Natural killer cell treated with Interleukin-12 subunit alpha and Interleukin-12 subunit beta and Interleukin-15 and Interleukin-18, amount 100 ng/mL, for 72 hours (primary cell): ENCODE measurements at regions not wholly inside any gene's neighbourhood (a gene's known extent, or its start where the extent isn't known, plus 50 kb on each side); places are given as distances from the start of the nearest gene placed in this dataset.
"Not testable (repeated sequence)": the region's sequence is repeated elsewhere in the genome, so short reads cannot be mapped to it uniquely, and the experiment has no call there.

Source experiments
- ATAC-seq, 2 donors: fragments of 150-1000 bp; cut with Tn5 transposase in 1 of 2; sonication (Bioruptor Pico), chemical (Tn5 transposase) in 1 of 2; 2 replicates each; pipeline ENCODE4 v1.10.0; 2021
- DNase-seq: peaks from one replicate; pipeline ENCODE4 v3.0.0; 2022; ENCODE audit warnings: low spot score
- H3K27ac Mint-ChIP-seq, 2 donors: 1 replicate in 1 of 2; 2 replicates in 1 of 2; pipeline ENCODE4 v1.8.0; 2022; ENCODE audit warnings: mixed read lengths in 2 of 2, mild to moderate bottlenecking in 1 of 2, moderate library complexity in 1 of 2
- H3K27me3 Mint-ChIP-seq, 2 donors: 1 replicate in 1 of 2; 2 replicates in 1 of 2; pipeline ENCODE4 v1.8.0; 2022; ENCODE audit warnings: mixed read lengths in 2 of 2
- H3K36me3 Mint-ChIP-seq: one replicate; pipeline ENCODE4 v1.8.0; 2022; ENCODE audit warnings: mixed read lengths
- H3K4me1 Mint-ChIP-seq, 2 donors: 1 replicate in 1 of 2; 2 replicates in 1 of 2; pipeline ENCODE4 v1.8.0; 2022; ENCODE audit warnings: low read depth in 2 of 2, mixed read lengths in 2 of 2, mild to moderate bottlenecking in 1 of 2
- H3K4me3 Mint-ChIP-seq: one replicate; pipeline ENCODE4 v1.8.0; 2022; ENCODE audit warnings: mixed read lengths
- H3K9me3 Mint-ChIP-seq: 2 replicates; pipeline ENCODE4 v1.8.0; 2022; ENCODE audit warnings: mixed read lengths

DNA sequence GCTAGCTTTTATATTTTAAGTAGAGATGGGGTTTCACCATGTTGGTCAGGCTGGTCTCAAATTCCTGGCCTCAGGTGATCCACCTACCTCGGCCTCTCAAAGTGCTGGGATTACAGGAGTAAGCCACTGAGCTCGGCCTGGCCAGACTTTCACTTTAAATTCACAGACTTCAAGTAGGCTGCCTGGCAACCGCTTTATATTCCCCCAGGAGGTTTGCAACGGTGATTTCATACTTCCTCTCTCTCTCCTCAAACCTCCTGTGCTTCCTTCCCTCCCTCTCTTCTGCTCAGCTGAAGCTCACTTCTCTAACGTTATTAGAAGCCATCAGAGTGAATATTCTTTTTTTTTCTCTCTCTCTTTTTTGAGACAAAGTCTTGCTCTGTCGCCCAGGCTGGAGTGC lies 118.8 kb downstream of the SEPTIN7 start:
- H3K9me3 Mint-ChIP-seq, H3K36me3 Mint-ChIP-seq, H3K27ac Mint-ChIP-seq, H3K27me3 Mint-ChIP-seq, H3K4me3 Mint-ChIP-seq, H3K4me1 Mint-ChIP-seq, ATAC-seq, DNase-seq: not testable (repeated sequence)

GRCh38 chr7:35921338-35921737 lies 120.5 kb downstream of the SEPTIN7 start:
- DNase-seq, H3K9me3 Mint-ChIP-seq, ATAC-seq, H3K36me3 Mint-ChIP-seq, H3K4me1 Mint-ChIP-seq, H3K27ac Mint-ChIP-seq, H3K4me3 Mint-ChIP-seq, H3K27me3 Mint-ChIP-seq: not testable (repeated sequence)

GRCh38 chr7:35924668-35925067 lies 123.8 kb downstream of the SEPTIN7 start:
- H3K9me3 Mint-ChIP-seq, ATAC-seq, H3K36me3 Mint-ChIP-seq: not testable (repeated sequence)

GRCh38 chr7:35926966-35927365 lies 126.1 kb downstream of the SEPTIN7 start:
- not testable (repeated sequence) for H3K4me1 Mint-ChIP-seq, H3K9me3 Mint-ChIP-seq, ATAC-seq, H3K27ac Mint-ChIP-seq, H3K36me3 Mint-ChIP-seq, H3K27me3 Mint-ChIP-seq, H3K4me3 Mint-ChIP-seq, DNase-seq

More at GRCh38 chr7:35924668-35925067, 123.8 kb downstream of the SEPTIN7 start:
- not testable (repeated sequence) for H3K27ac Mint-ChIP-seq, H3K27me3 Mint-ChIP-seq, H3K4me3 Mint-ChIP-seq, H3K4me1 Mint-ChIP-seq, DNase-seq

- not testable (repeated sequence) for ATAC-seq, H3K36me3 Mint-ChIP-seq, H3K27me3 Mint-ChIP-seq, H3K27ac Mint-ChIP-seq, DNase-seq, H3K4me1 Mint-ChIP-seq, H3K9me3 Mint-ChIP-seq, H3K4me3 Mint-ChIP-seq
Measured at GRCh38 chr7:35931134-35931533, 130.3 kb downstream of the SEPTIN7 start.

DNA sequence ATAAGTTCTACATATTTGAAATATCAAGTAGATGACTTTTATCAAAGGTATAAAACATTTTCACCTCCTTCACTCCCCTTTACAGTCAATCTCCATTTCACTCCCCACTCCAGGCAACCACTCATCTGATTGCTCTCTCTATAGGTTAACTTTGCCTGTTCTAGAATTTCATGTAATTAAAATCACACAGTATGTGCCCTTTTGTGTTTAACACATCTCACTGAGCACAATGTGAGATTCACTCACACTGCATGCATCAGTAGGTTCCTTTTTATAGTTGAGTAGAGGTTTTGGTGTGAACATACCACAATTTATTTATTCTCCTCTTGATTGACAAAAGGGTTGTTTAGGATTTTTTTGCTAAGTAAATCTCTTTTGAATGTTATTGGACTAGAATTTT lies 130.7 kb downstream of the SEPTIN7 start:
- not testable (repeated sequence) for DNase-seq, H3K27ac Mint-ChIP-seq, H3K36me3 Mint-ChIP-seq, H3K4me3 Mint-ChIP-seq, ATAC-seq, H3K9me3 Mint-ChIP-seq, H3K27me3 Mint-ChIP-seq, H3K4me1 Mint-ChIP-seq

DNA sequence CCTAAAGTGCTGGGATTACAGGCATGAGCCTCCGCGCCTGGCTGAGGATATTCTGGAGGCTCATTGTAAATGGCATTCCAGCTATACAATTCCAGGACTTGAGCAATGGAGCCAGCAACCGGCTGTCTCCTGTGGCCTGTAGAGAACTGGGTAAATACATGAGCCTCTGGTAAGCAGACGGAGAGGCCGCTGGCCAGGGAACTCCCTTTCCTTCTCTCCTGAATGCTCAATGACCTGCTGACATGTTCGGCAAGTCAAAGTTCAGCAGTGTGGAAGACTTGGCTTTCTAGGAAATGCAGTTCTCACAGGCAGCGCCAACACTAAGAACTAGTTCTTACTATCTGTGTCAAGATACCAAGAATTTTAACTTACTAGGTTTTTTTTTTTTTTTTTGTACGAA lies 139.8 kb downstream of the SEPTIN7 start:
- H3K4me1 Mint-ChIP-seq, H3K36me3 Mint-ChIP-seq, ATAC-seq, H3K9me3 Mint-ChIP-seq, H3K27ac Mint-ChIP-seq, H3K27me3 Mint-ChIP-seq, H3K4me3 Mint-ChIP-seq, DNase-seq: not testable (repeated sequence)

DNA sequence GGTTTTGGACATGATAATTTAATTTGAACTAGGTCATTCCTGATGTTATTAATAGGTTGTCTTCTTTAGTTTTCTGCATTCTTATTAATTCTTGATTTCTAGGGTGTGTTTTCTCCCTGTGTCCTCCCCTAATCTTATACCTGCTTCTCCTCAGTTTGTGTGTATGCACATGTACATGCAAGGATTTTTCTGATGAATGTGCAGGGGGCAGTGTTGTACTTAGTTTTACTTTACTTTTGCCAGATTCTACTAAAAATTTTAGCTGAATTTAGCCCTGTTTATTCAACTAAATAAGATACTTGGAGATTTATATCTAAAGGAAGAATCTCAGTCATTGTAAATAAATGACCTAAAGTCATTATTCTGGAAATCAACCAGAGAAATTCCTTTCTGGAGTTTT lies 144.8 kb downstream of the SEPTIN7 start:
- H3K36me3 Mint-ChIP-seq, H3K27me3 Mint-ChIP-seq, H3K27ac Mint-ChIP-seq, H3K4me3 Mint-ChIP-seq, H3K9me3 Mint-ChIP-seq, H3K4me1 Mint-ChIP-seq, ATAC-seq, DNase-seq: not testable (repeated sequence)

GRCh38 chr7:35955735-35956134 lies 154.9 kb downstream of the SEPTIN7 start:
- H3K27me3 Mint-ChIP-seq, H3K4me1 Mint-ChIP-seq, ATAC-seq, H3K27ac Mint-ChIP-seq, H3K4me3 Mint-ChIP-seq, DNase-seq, H3K36me3 Mint-ChIP-seq, H3K9me3 Mint-ChIP-seq: not testable (repeated sequence)

- DNase-seq, H3K4me1 Mint-ChIP-seq, ATAC-seq, H3K4me3 Mint-ChIP-seq, H3K27me3 Mint-ChIP-seq, H3K36me3 Mint-ChIP-seq, H3K9me3 Mint-ChIP-seq, H3K27ac Mint-ChIP-seq: not testable (repeated sequence)
Measured at GRCh38 chr7:35956988-35957387, 156.1 kb downstream of the SEPTIN7 start.

- not testable (repeated sequence) for H3K4me3 Mint-ChIP-seq, H3K36me3 Mint-ChIP-seq, H3K27me3 Mint-ChIP-seq, H3K4me1 Mint-ChIP-seq, H3K9me3 Mint-ChIP-seq, ATAC-seq, DNase-seq, H3K27ac Mint-ChIP-seq
Measured at GRCh38 chr7:35961260-35961659, 160.4 kb downstream of the SEPTIN7 start.

- H3K4me3 Mint-ChIP-seq, H3K9me3 Mint-ChIP-seq, DNase-seq, H3K4me1 Mint-ChIP-seq, H3K27me3 Mint-ChIP-seq, H3K36me3 Mint-ChIP-seq, ATAC-seq, H3K27ac Mint-ChIP-seq: not testable (repeated sequence)
Measured at GRCh38 chr7:35962607-35963006, 161.8 kb downstream of the SEPTIN7 start.

GRCh38 chr7:35967366-35968139 lies 166.7 kb downstream of the SEPTIN7 start:
- peaks cover 9 to 15% of the 10 kb centered on the region in 2 donors for H3K27me3 Mint-ChIP-seq
- no peaks in the 10 kb centered on the region for H3K36me3 Mint-ChIP-seq
- DNase-seq (no peak), ATAC-seq (peak; percentile 40 to 49)
- H3K4me1 Mint-ChIP-seq = peaks cover 4 to 5% of the 10 kb centered on the region in 2 donors
- no peak overlapping the region for H3K4me3 Mint-ChIP-seq
- no peak overlapping the region for H3K27ac Mint-ChIP-seq
- H3K9me3 Mint-ChIP-seq = no peaks in the 10 kb centered on the region

- ATAC-seq (peak; percentile 44 to 48), DNase-seq (no peak)
- Mint-ChIP-seq H3K27me3 (peaks cover 9 to 15% of the 10 kb centered on the region in 2 donors), H3K27ac (no peak overlapping the region), H3K36me3 (no peaks in the 10 kb centered on the region), H3K4me3 (no peak overlapping the region), H3K9me3 (no peaks in the 10 kb centered on the region), H3K4me1 (peaks cover 4 to 5% of the 10 kb centered on the region in 2 donors)
Measured at GRCh38 chr7:35968140-35968940, 167.5 kb downstream of the SEPTIN7 start.
